ENCODE measurements at regions not wholly inside any gene's neighbourhood (a gene's known extent, or its start where the extent isn't known, plus 50 kb on each side); places are given as distances from the start of the nearest gene placed in this dataset.

DNA sequence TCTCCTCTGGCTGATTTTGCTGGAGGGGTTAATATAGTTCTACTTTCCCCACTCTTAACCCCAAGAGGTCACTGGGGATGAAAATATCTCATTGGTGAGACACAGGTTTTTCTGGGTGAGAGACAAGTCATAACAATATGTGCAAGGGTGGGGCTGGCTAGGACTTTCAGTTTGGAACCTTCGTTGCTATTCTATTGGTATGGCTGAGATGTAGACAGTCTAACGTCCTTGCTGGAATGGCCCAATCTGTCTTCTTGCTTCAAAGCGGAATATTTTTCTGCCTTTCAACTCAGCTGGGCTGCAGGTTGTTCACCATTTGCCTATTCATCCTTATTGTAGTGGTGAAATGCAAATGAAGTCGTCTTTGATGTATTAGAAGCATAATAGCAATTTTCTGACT is 267.3 kb upstream of the MKI67 start:
- Histone ChIP-seq H2AFZ (ENCODE audit: low read depth, low read length) (no peak overlapping the region), H3K27me3 (ENCODE audit: low read depth, low read length) (no peaks in the 10 kb centered on the region)

DNA sequence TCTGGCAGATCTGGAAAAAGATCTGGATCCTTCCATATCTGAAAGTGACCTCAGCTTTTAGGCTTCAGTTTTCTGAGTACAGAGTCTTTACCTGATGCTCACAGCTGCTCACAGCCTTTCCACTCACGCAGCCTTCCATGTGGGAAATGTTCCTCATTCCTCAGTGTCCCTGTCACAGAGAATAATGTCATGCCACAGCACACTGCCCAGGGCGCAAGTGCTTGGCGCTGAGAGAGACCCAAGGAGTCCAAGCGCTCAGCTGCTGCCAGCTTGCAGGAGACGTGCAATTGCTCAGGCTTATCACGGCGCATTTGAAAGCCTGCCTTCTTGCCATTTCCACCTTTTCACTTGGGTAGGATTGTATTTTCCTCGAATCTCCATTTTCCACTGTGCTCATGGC is 271.9 kb upstream of the MKI67 start:
- H4K20me1 ChIP-seq (ENCODE audit: insufficient read depth, low read length) = no peaks in the 10 kb centered on the region
- no peaks in the 10 kb centered on the region for H3K36me3 ChIP-seq (replicated peaks; ENCODE audit: low read depth, low read length)
- H3K4me3 ChIP-seq (ENCODE audit: low read length) = no peak overlapping the region
- no peak overlapping the region for H3K4me2 ChIP-seq (ENCODE audit: low read length)
- no peak overlapping the region for H3K27ac ChIP-seq (ENCODE audit: low read length)
- H3K4me1 ChIP-seq (ENCODE audit: low read length) = no peaks in the 10 kb centered on the region
- H3K9ac ChIP-seq (ENCODE audit: low read length) = no peak overlapping the region
- no peak for TF ChIP-seq EZH2phosphoT487 (IDR thresholded peaks at IDR 0.05; ENCODE audit: low read depth)
- no peak for TF ChIP-seq CTCF (IDR thresholded peaks at IDR 0.05; ENCODE audit: low read depth, low read length)
- no peaks in the 10 kb centered on the region for H3K27me3 ChIP-seq (ENCODE audit: low read depth, low read length)
- no peak overlapping the region for H2AFZ ChIP-seq (ENCODE audit: low read depth, low read length)
- no peaks in the 10 kb centered on the region for H3K79me2 ChIP-seq (ENCODE audit: low read length)
- no peaks in the 10 kb centered on the region for H3K9me3 ChIP-seq (ENCODE audit: insufficient read depth, low read length)

More for the DNA sequence above, 267.3 kb upstream of the MKI67 start:
- no peaks in the 10 kb centered on the region for H3K4me1 ChIP-seq (ENCODE audit: low read length)
- TF ChIP-seq EZH2phosphoT487 (IDR thresholded peaks at IDR 0.05; ENCODE audit: low read depth) = no peak
- no peak for TF ChIP-seq CTCF (IDR thresholded peaks at IDR 0.05; ENCODE audit: low read depth, low read length)
- no peak overlapping the region for H3K9ac ChIP-seq (ENCODE audit: low read length)
- H3K79me2 ChIP-seq (ENCODE audit: low read length) = no peaks in the 10 kb centered on the region
- H3K4me2 ChIP-seq (ENCODE audit: low read length) = no peak overlapping the region
- H4K20me1 ChIP-seq (ENCODE audit: insufficient read depth, low read length) = no peaks in the 10 kb centered on the region
- H3K9me3 ChIP-seq (ENCODE audit: insufficient read depth, low read length) = no peaks in the 10 kb centered on the region
- no peak overlapping the region for H3K27ac ChIP-seq (ENCODE audit: low read length)
- no peak overlapping the region for H3K4me3 ChIP-seq (ENCODE audit: low read length)
- no peaks in the 10 kb centered on the region for H3K36me3 ChIP-seq (replicated peaks; ENCODE audit: low read depth, low read length)

DNA sequence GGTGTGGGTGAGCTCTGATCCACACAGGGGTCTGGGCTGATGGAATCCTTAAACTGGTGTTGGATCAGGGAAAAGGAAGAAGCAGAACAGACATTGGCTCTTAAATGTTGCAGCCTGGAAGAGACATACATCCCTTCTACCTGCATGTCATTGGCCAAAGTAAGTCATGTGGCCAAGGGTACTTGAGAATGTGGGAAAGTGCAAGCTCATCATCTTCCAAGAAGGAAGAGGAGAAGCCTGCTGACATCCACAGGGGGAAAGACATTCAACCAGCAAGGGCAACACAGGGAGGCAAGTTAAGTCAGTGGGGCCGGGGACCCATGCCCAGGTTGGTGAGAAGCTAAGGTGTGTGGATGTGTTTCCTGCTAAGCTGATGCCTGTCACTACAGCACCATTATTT is 272.8 kb upstream of the MKI67 start:
- no peak overlapping the region for H2AFZ ChIP-seq (ENCODE audit: low read depth, low read length)
- no peaks in the 10 kb centered on the region for H4K20me1 ChIP-seq (ENCODE audit: insufficient read depth, low read length)
- H3K27me3 ChIP-seq (ENCODE audit: low read depth, low read length) = no peaks in the 10 kb centered on the region
- no peaks in the 10 kb centered on the region for H3K79me2 ChIP-seq (ENCODE audit: low read length)
- H3K9ac ChIP-seq (ENCODE audit: low read length) = no peak overlapping the region
- H3K4me2 ChIP-seq (ENCODE audit: low read length) = no peak overlapping the region
- H3K36me3 ChIP-seq (replicated peaks; ENCODE audit: low read depth, low read length) = no peaks in the 10 kb centered on the region
- TF ChIP-seq EZH2phosphoT487 (IDR thresholded peaks at IDR 0.05; ENCODE audit: low read depth) (no peak), CTCF (IDR thresholded peaks at IDR 0.05; ENCODE audit: low read depth, low read length) (no peak)
- no peak overlapping the region for H3K27ac ChIP-seq (ENCODE audit: low read length)
- no peak overlapping the region for H3K4me3 ChIP-seq (ENCODE audit: low read length)
- H3K9me3 ChIP-seq (ENCODE audit: insufficient read depth, low read length) = no peaks in the 10 kb centered on the region
- no peaks in the 10 kb centered on the region for H3K4me1 ChIP-seq (ENCODE audit: low read length)

- no peaks in the 10 kb centered on the region for H3K9me3 ChIP-seq (ENCODE audit: insufficient read depth, low read length)
- H3K79me2 ChIP-seq (ENCODE audit: low read length) = no peaks in the 10 kb centered on the region
- no peaks in the 10 kb centered on the region for H3K36me3 ChIP-seq (replicated peaks; ENCODE audit: low read depth, low read length)
- H3K4me2 ChIP-seq (ENCODE audit: low read length) = no peak overlapping the region
- H3K4me1 ChIP-seq (ENCODE audit: low read length) = no peaks in the 10 kb centered on the region
- TF ChIP-seq CTCF (IDR thresholded peaks at IDR 0.05; ENCODE audit: low read depth, low read length) = no peak
- TF ChIP-seq EZH2phosphoT487 (IDR thresholded peaks at IDR 0.05; ENCODE audit: low read depth) = no peak
- no peaks in the 10 kb centered on the region for H4K20me1 ChIP-seq (ENCODE audit: insufficient read depth, low read length)
- no peaks in the 10 kb centered on the region for H3K27me3 ChIP-seq (ENCODE audit: low read depth, low read length)
- no peak overlapping the region for H3K27ac ChIP-seq (ENCODE audit: low read length)
- H3K9ac ChIP-seq (ENCODE audit: low read length) = no peak overlapping the region
- no peak overlapping the region for H2AFZ ChIP-seq (ENCODE audit: low read depth, low read length)
- H3K4me3 ChIP-seq (ENCODE audit: low read length) = no peak overlapping the region
Observed at GRCh38 chr10:128400564-128400963, 274.3 kb upstream of the MKI67 start.

Measured in OCI-LY3 (cell line).